ENCODE measurements at regions not wholly inside any gene's neighbourhood (a gene's known extent, or its start where the extent isn't known, plus 50 kb on each side); places are given as distances from the start of the nearest gene placed in this dataset.

DNA sequence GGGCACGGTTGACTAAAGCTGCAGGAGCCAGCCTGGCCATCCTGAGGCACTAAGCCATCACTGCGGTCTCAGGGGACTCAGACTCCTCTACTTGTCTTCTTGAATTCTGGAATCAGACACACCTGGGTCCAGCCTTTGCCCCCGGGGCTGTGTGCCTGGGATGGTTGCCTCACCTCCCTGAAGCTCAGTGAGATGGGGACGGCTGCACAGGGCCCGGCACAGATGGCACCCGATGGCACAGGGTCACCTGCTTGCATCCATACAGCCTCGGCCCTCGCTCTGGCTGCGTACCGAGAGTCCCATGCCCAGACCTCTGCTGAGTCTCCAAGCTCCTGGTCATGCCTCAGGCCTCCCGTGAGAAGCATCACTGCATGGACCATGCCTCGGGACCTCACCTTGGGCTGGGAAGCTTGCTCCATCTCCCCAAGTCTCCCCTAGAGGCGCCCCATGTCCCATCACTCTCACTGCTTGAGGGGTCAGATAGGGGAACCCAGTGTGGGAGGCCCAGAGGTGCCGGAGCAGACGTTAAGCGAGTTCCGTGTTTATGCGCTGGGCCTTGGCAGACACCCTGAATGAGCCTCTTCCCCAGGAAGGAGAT is 316.3 kb downstream of the SEC14L1 start:
- TF ChIP-seq, protein P1, sequence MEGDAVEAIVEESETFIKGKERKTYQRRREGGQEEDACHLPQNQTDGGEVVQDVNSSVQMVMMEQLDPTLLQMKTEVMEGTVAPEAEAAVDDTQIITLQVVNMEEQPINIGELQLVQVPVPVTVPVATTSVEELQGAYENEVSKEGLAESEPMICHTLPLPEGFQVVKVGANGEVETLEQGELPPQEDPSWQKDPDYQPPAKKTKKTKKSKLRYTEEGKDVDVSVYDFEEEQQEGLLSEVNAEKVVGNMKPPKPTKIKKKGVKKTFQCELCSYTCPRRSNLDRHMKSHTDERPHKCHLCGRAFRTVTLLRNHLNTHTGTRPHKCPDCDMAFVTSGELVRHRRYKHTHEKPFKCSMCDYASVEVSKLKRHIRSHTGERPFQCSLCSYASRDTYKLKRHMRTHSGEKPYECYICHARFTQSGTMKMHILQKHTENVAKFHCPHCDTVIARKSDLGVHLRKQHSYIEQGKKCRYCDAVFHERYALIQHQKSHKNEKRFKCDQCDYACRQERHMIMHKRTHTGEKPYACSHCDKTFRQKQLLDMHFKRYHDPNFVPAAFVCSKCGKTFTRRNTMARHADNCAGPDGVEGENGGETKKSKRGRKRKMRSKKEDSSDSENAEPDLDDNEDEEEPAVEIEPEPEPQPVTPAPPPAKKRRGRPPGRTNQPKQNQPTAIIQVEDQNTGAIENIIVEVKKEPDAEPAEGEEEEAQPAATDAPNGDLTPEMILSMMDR (IDR thresholded peaks at IDR 0.05; ENCODE audit: unreplicated experiment), result no peak
- DNase-seq (ENCODE audit: low spot score), result no peak
- peaks cover 4% of the 10 kb centered on the region for H3K36me3 Mint-ChIP-seq (ENCODE audit: low read depth, unreplicated experiment)
- H3K27me3 Mint-ChIP-seq (ENCODE audit: unreplicated experiment), result peaks cover 26% of the 10 kb centered on the region
- H3K27ac Mint-ChIP-seq (ENCODE audit: unreplicated experiment), result peak overlapping the region; percentile 52
- no peak overlapping the region for H3K4me3 Mint-ChIP-seq (ENCODE audit: unreplicated experiment)
- H3K4me1 Mint-ChIP-seq (ENCODE audit: unreplicated experiment), result peaks cover 75% of the 10 kb centered on the region
- H3K9me3 Mint-ChIP-seq (ENCODE audit: unreplicated experiment), result no peaks in the 10 kb centered on the region

- no peak for DNase-seq (ENCODE audit: low spot score)
- Mint-ChIP-seq H3K4me3 (ENCODE audit: unreplicated experiment) (no peak overlapping the region), H3K9me3 (ENCODE audit: unreplicated experiment) (no peaks in the 10 kb centered on the region), H3K27ac (ENCODE audit: unreplicated experiment) (peak overlapping the region; percentile 52), H3K27me3 (ENCODE audit: unreplicated experiment) (peaks cover 21% of the 10 kb centered on the region), H3K36me3 (ENCODE audit: low read depth, unreplicated experiment) (peaks cover 4% of the 10 kb centered on the region), H3K4me1 (ENCODE audit: unreplicated experiment) (peaks cover 70% of the 10 kb centered on the region)
- TF ChIP-seq, protein P1 (IDR thresholded peaks at IDR 0.05; ENCODE audit: unreplicated experiment), result no peak
Measured at GRCh38 chr17:77457572-77458201, 316.9 kb downstream of the SEC14L1 start.

DNA sequence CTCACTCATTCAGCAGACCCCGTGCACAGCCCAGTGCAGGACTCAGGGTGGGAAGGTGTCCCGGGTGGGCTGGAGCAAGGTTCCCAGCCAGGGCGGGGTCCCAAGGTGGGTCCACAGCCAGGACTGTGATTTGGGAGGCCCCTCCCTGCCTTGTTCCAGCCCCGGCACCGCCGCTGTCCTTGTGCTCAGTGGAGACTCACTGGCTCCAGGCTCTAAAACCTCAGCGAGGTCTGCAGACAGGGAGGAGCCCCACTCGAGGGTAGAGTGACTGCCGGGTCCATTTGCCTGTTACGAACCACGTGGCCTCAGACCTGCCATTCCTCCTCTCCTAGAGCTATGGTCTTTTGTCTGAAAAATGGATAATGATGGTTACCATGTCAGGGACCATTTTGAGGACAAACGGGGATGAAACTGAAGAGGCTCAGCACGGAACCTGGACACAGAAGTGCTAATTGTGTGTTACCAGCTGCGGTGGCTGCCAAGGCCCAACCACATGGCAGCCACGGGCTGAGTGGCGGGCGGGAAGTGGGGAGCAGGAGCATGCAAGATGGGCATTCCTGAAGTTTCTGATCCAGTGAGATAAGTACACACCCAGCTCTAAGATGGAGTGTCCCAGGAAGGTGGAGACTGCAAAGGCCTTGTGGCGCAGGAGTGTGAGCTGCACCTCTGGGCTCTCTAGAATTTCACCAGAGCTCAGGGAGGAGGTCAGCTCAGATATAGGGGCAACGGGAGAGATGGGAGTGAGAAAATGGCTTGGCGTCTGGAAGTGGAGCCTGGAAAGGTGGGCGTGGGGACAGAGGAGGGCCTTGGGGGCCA is 317.6 kb downstream of the SEC14L1 start:
- TF ChIP-seq, protein P1 (IDR thresholded peaks at IDR 0.05; ENCODE audit: unreplicated experiment), result no peak
- H3K4me1 Mint-ChIP-seq (ENCODE audit: unreplicated experiment), result peaks cover 69% of the 10 kb centered on the region
- H3K9me3 Mint-ChIP-seq (ENCODE audit: unreplicated experiment), result no peaks in the 10 kb centered on the region
- peaks cover 8% of the 10 kb centered on the region for H3K36me3 Mint-ChIP-seq (ENCODE audit: low read depth, unreplicated experiment)
- no peak overlapping the region for H3K4me3 Mint-ChIP-seq (ENCODE audit: unreplicated experiment)
- DNase-seq (ENCODE audit: low spot score), result no peak
- peaks cover 20% of the 10 kb centered on the region for H3K27me3 Mint-ChIP-seq (ENCODE audit: unreplicated experiment)
- H3K27ac Mint-ChIP-seq (ENCODE audit: unreplicated experiment), result peak overlapping the region; percentile 46

- no peak for DNase-seq (ENCODE audit: low spot score)
- peaks cover 9% of the 10 kb centered on the region for H3K36me3 Mint-ChIP-seq (ENCODE audit: low read depth, unreplicated experiment)
- H3K27me3 Mint-ChIP-seq (ENCODE audit: unreplicated experiment), result peaks cover 14% of the 10 kb centered on the region
- H3K4me3 Mint-ChIP-seq (ENCODE audit: unreplicated experiment), result no peak overlapping the region
- no peaks in the 10 kb centered on the region for H3K9me3 Mint-ChIP-seq (ENCODE audit: unreplicated experiment)
- H3K4me1 Mint-ChIP-seq (ENCODE audit: unreplicated experiment), result peaks cover 61% of the 10 kb centered on the region
- TF ChIP-seq, protein P1 (IDR thresholded peaks at IDR 0.05; ENCODE audit: unreplicated experiment), result no peak
- peak overlapping the region; percentile 46 for H3K27ac Mint-ChIP-seq (ENCODE audit: unreplicated experiment)
Measured at GRCh38 chr17:77459018-77459755, 318.4 kb downstream of the SEC14L1 start.
